NCI-H82 treated with DMSO at 0.1 percent for 48 hours (cell line): ENCODE measurements at regions not wholly inside any gene's neighbourhood (a gene's known extent, or its start where the extent isn't known, plus 50 kb on each side); places are given as distances from the start of the nearest gene placed in this dataset.

Source experiments
- DNase-seq: peaks from one replicate; lab custom pipeline; 2025; ENCODE audit not compliant: unreplicated experiment; lab: John Stamatoyannopoulos, UW

DNA sequence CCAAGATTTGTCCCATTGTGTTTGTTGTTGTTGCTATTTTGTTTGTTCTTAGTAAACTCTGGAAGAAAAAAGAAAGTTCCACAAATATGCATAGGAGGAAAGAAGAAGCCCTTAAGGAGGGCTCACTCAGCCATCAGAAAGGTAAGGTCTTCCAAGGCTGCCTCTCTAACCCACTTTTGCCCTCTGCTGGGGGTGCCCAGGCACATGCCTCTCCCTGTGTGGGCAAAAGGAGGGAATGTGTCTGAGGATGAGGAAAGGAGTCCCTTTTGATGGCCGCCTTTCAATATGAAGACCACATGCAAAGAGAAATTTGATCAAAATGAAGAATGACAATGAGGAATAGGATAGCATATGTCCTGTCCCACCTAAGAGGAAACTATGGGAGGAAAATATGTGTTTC lies 248.2 kb upstream of the POU3F2 start:
- DNase-seq, result no peak

DNA sequence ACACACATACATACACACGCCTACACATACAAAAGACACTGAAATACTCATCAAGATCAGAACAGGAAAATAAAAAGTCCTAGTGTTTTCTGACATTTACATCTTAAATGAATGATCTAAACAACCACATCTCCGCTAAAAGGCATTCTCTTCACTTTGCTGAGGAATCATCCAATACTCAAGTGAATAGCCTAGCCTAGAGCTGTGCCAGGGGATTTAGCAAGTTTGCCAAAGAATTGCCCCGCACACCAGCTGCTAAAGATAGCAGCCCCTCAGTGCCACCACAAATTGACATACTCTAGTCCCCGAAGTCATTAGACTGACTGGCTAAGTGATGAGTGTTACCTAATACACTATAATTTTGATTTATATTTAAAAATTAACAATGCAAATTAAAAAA lies 246.8 kb upstream of the POU3F2 start:
- no peak for DNase-seq

DNA sequence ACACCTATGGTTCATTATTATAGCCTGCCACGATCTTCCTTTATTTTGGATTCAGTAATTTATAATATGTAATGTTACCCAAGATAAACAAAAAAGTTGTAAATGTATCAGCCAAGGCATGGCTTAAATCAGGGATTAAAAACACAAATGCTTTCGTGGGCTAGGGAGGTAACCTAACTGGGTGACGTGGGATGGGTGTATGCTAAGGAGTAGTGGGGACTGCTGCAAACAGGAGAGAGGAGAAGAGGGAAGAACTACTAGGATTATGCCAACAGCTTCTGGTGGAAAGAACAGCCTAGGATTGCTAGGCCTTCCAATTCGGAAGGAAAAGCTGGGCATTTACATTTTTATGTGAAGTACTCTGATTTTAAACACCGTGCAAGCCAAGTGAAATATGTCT lies 244.8 kb upstream of the POU3F2 start:
- DNase-seq, result no peak

DNA sequence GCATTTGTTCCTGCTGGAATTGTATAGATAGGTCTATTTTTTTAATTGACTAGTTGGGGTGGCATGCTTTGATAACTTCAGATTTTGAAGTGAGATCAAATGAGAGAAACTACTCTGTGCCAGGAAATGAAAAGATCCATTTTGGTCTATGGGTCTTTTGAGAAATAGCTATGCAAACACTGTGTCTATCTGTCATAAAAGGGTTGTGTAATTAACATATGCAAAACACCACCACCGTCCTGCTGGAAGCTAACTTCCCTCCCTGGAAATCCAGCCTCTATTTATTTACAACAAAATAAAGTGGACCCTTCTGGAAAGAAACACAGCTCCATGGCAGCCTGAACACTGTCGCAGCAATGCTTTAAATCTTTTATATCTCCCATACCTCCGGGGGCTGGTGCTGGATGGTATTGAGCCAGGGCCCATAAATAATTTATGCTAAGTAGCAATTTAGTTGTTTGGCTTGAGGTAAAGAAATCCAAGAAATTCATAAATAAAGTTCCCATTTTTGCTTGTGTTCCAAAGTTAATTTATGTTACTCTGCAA lies 244.2 kb upstream of the POU3F2 start:
- DNase-seq, result no peak

DNA sequence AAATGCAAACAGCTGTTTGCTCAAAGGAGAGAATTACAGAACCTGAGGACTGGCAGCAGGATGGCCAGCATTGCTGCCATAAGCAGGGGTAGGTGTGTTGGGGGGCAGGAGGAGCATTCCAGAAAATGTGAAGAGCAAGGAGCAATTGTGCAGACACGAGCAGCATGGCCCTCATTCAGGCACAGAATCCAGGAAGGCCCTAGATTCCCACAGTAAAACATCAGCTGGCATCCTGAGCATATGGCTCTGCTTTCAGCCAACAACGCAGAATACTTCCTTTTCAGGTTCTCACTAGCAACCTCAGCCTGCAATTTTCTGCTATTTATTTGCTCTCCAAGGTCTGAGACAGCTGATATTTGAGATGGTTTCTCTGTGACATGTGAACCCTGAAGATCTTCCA lies 243.4 kb upstream of the POU3F2 start:
- DNase-seq, result no peak

DNA sequence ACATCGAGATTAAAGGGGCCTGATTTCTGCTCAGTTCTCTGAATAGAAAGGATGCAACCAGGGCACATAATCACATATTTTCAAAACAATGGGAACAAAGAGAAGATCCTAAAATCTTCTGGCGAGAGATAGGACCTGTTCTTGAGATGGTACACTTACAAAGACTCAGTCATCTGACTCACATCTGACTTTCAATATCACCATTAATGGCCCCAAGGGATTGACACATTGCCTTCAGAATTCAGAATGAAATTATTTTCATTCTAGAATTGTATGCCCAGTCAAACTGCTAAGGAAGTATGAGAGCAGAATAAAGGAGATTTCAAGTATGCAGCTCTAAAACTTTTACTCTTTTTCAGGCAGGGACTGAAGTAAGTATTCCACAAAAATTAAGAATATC lies 240.7 kb upstream of the POU3F2 start:
- no peak for DNase-seq

DNA sequence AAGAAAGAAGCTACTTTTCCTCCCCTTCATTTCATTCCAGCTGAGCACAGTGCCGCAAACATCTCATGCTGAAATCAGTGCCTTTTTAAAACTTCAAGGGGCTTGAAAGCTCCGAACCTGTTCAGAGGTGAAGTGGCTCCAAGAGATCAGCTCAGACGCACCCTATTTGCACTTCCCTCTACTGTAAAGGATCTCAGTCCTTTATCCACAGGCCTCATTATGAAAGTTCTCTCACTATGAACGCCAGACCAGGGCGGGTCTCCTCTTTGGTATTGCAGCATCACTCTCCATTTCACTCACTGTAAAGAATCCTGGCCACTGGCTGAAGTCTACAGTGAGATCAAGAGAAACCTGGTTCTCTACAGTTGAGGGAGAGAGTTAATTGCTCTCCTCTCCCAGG lies 232.7 kb upstream of the POU3F2 start:
- no peak for DNase-seq

DNA sequence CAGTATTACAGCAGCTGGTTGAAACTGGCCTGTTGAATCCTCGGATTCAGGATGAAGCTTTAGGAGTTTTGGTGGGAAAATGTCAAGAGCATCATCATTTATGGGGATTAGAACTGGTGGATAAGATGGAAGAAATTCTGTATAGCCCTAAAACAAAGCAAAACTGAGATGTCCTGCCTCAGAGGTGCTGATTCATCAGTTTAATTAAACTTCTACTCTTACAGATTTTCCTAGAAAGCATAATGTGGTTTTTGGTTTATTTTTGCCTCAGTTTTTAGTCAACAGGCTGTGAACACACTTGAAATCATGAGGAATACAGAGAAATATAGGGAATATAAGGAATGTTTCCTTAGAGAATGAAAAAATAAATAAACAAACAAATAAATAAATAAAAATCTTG lies 228.7 kb upstream of the POU3F2 start:
- DNase-seq, result no peak

DNA sequence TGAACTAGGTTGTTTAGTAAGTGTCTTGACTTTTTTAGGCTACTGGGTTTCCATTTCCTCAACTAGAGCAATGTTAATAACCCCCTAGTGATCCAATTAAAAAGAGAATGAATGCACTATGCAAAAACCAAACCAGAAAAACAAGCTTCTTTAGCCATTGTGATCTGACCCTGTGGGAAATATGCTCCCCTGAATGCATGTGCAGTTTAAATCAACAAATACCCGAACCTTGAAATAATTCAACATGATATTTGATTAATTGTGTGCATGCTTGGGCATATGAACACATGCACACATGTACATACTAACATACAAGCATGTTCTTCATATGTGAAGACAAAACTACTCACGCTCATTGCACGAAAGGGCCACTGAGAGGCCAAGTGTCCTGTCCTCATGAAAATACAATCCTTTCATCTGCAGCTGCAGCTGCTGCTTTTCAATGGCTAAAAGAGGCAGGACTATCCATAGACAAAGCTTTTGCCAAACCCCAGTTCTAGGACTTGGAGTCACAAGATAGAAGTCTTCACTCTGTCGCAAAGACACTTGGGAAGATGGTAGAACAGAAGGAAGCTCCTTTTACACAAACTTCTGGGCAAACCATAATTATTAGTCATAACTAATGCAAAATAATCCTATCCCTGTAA lies 207.1 kb upstream of the POU3F2 start:
- no peak for DNase-seq

DNA sequence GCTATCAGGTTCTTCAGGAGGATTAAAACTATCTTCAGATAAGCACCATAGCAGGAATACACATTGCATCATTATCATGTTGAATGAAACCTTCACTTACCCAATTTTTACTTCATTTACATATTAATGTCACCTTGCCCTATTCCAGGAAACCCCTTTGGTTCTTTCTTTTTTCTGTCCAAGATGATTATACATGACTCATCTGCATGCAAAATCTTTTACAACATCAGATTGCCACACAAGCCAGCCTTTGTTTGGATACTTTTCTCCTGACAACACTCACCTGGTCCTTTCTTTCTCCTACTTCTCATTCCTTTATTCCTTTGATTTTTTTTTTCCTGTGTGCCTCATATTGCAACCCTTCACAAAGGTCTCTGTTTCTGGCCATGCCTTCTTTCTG lies 200.5 kb upstream of the POU3F2 start:
- DNase-seq, result no peak

DNA sequence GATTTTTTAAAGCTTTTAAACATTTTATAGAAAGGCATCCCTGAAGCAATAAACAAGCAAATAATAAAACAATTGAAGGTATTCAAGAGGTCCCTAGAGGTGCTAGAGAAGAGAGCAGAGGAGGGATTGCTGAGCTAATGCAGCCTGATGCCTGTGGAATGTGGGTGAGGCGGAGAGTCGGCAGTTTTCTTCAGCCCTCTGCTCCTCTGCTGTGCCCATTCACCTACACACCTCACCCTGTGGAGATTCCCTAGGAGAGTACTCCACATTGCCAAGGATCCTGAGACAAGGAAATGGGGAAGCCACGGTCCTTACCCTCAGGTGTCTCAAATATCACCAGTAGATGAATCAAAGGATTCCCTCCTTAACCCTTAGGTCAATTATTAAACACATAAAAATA lies 199.8 kb upstream of the POU3F2 start:
- DNase-seq, result no peak

DNA sequence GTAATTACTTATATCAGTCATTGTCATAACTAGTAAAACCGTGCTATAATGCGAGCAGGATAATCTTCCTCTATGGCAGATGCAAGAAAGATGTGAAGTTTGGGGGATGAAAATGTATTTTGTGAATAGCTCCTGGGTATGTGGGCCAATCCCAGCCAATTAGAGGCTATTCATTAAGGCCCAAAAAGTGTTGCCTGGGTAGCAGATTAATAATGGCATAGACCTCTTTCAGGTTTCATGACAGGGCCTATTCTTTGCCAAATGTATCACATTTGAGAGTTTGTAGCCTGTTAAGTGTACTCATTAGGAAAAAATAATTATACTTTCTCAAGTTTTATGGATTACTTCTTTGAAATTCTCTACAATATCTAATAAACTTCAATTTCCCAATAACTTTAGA lies 199.2 kb upstream of the POU3F2 start:
- DNase-seq, result no peak

DNA sequence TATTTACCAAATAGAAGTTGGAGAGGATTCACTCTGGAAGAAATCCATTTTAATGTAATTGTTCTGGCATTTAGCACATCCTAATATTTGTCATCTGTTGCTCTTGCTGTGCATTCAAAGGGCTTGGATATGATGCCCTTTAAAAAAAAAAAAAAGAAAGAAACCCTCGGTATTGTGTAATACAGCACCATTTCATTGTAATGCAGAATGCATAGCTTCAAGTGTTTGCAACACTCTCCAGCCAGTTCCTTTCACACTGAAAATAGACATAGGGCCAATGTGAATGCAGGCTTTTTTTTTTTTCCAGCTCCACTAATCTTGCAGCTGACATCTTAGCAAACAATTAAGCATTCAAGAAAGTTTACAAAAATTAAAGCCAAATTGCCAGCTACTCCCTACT lies 197.4 kb upstream of the POU3F2 start:
- no peak for DNase-seq

DNA sequence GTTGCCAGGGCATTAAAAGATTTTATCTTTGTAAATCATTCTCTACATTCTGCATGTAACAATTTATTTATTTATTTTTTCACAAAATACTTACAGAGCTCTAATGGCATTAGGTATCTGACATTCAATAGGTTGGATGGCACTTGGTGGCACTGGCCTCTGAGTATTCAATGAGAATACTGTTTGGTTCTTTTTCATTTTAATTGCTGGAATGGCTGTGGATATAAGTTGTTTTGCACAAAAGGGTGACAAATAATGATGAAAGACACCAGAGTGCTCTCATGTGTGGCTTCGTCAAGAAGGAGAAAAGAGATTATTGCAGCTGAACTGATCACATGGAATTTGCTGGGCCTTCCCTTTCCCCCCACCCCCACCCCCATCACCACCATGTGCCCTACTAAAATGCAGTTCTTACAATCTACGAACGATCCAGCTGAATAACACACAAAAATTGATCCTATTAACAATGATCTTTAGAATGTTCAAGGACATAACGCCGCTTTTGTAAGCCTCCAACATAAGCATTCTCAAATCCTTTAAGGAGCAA lies 195.2 kb upstream of the POU3F2 start:
- no peak for DNase-seq

DNA sequence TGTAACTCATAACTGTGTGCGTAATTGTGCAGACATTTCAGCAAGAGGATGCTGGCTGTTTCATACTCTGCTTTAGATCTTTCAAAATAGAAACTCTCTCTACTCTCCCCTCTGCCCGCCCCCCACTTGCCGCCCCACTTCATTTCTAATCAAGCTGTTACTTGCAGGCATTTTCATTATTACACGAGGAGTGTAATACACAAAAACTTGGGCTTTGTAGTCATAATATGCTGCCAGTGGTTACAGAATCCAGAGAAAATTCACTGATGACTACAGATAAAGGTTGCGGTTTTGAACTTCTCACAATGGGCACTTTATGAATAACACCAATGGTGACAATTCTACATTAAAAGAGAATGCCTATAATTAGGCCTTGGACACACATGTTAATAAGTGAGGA lies 194.0 kb upstream of the POU3F2 start:
- DNase-seq, result no peak

DNA sequence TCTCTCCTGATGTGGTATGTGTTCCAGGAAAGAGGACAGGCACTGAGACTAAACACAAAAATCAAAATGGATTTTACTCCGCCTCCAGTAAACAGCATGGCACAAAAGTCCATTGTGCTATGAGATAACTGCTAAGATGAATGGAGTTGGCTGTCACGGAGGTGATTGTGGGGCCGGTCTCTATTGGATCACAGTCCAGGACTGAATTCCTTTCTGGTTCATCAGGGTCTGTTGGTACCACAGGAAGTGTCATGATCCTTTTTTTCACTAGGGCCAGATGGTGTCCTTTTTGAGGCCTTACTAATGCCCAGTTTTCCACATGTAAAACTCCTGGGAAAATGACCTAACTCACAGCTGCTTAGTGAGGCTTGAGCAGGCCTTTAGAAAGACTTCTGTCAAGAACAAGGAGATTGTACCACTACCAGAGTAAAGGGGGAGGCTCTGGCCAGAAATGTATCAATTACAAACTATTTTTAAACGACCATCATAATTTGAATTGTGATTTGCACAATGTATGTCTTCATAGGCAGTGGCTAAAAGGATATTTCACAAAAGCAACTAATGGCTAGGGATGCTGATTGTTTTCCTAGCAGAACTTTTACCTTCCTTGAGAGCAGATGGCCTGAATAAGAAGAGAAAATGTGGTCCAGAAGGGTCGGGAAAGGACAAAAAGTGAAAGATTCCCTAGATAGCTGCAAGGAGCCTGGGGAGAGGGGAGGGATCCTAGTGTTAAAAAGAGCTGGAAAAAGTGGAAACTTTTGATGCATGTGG lies 192.2 kb upstream of the POU3F2 start:
- DNase-seq, result peak; percentile 9

DNA sequence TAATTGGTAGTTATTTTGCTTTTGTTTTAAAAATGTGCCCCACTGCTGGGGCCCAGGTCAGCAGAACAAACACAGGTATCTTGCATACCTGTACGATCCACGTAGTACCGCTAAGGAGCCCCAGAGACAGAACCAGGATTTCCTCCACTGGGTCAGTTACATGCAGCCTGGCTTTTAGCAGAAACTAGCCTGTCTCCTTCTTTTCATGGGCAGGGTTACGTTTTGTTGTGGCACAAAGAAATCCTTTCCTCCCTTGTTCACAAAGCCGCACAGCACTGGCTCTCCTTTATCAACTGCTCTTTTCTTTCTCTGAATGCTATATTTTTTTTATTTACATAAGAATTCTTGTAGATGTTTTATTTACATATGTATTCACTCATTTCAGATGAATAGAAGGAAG lies 190.3 kb upstream of the POU3F2 start:
- DNase-seq, result no peak

DNA sequence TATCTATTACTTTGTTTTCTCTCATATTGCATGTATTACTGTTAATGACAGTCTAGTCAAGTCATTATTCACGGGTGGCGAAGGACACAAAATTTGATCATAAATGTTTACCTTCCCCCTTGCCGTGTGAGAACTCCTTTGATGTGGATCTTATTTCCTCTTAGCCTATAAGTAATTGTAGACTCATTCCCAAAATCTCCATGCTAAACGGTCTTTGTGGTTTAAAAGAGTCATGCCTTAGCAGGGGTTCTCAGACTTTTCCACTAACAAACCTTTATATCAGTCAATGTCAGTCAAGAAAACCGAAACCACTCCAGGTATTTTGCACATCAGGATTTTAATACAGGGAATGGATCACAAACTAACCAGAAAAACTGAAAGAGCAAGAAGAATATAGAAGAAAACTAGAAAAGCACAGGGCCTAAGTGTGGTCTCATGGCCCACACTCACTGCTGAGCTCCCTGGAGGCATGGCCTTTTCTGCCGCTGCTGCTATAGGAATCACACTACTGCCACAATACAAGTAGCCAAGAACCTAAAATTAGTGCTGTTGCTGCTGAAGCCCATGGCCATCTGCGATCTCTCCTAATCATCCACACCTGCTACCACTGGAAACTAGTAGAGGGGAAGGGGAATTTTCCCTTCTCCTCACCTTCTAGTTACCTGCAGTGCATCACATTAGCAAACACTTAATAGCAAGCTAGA lies 186.0 kb upstream of the POU3F2 start:
- DNase-seq, result no peak

DNA sequence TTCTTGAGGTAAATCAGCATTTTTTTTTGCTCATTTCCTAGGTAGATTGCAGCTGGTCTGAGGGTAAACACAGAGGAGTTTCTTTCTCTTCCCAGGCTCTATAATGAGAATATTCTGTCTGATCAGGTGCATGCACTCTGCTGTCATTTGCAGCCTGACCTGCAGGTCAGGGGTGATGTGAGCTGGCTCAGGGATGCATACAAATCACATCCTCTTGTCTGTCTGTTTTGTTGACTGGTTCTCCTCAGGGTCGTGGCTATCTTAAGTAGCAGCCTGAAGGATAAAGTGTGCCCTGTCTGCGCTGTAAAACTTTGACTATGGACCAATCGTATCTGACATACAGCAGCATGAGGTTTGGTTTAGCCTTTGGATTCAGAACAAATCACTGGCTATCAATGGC lies 183.4 kb upstream of the POU3F2 start:
- DNase-seq, result no peak

DNA sequence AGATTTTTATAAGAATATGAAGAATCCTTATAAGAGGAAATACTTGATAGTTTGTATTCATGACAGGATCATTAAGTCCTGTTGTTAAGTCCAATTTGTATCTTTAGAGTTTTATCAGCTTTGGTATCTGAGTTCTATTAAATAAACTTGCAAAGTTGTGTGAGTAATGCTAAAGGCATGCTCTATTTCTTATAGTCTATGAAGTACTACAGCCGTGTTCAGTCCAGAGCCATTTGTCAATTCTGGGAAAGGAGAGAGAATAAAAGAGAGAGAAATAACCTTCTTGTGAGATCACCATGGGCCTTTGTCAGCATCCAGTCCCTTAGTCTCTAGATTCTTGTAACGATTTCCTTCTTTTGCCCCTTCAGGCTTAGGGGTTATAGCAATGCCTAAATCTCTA lies 181.2 kb upstream of the POU3F2 start:
- no peak for DNase-seq

DNA sequence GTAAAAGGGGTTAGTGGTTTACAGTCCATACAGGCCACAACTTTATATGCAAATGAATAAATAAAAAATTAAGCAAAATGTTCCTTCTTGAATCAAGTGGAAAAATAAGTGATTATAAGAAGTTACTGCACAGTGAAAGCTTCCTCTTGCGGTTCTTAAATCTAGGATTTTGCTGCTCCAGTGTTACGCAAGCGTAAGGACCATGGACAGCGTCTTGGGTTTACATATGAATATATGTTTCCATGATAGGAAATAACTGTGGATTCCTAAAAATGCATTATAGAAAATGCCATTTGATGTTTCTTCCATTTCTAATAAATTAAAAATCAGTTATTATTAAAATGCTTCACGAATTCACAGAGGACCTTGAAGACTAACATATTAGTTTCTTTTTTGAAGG lies 176.6 kb upstream of the POU3F2 start:
- no peak for DNase-seq

DNA sequence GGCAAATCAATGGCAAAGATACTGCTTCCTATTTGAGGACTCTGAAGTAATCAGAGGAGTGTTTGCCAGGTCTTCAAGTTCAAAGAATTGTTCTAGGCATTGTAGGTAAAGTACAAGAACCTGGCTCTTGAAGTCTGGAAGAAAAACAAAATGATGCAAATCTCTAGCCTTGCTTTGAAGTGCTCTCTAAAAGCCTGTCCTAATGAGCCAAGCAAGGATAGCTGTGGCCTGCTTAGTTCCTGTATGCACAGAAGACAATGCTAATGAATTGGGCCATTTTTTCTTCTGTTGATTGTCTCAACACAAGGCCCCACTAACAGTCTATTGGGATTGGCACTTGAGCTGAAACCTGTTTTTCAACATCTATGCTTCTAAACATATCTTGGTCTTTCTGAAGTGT lies 165.0 kb upstream of the POU3F2 start:
- DNase-seq, result no peak
